NCI-H2196 (cell line): ENCODE measurements at regions not wholly inside any gene's neighbourhood (a gene's known extent, or its start where the extent isn't known, plus 50 kb on each side); places are given as distances from the start of the nearest gene placed in this dataset.

ENCODE experiments used
- DNase-seq: peaks from one replicate; lab custom pipeline; 2025; ENCODE audit not compliant: unreplicated experiment; lab: John Stamatoyannopoulos, UW

DNA sequence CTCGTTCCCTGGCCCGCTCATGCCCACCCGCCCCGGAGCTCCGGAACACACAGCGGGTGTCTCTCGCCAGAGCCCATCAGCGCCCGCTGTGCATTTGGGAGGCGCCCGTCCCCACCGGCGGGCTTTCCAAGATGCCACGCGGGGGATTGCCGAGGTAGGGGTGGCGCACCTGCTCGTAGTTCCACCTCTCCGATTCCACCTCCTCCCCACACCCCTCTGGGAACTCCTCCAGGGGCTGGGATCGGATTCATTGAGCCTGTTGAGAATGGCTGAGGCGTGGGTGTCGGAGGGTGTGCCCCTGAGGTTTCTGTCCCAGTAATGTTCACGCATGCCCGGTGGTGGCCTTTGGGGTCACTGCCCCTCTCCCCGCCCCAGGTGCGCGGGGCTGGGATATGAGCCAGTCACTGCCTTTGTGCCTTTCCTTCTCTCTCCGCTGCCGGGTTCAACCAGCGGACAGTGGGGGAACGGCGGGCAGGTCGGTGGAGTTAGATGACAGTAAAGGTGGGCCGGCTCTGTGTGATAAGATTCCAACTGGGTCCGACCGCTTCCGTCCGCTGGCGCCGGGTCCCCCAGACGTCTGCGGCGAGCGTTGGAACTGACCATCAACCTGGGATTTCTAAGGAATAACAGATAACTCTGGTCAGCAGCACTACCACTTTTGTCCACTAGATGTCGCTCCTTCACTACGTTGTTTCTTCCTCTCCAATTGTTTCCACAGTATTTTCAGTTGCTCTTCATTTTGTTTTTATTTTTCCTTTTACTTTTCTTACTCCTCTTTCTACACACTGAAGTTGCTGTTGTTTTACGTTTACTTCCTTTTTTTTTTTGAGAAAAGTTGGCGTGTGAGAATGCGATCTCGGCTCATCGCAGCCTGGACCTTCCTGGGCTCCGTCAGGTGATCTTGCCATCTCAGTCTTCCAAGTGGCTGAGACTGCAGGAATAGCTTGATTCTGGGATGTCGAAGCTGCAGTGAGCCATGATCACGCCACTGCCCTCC, 178.1 kb upstream of the ALG10B start:
- peak; percentile 60 for DNase-seq

DNA sequence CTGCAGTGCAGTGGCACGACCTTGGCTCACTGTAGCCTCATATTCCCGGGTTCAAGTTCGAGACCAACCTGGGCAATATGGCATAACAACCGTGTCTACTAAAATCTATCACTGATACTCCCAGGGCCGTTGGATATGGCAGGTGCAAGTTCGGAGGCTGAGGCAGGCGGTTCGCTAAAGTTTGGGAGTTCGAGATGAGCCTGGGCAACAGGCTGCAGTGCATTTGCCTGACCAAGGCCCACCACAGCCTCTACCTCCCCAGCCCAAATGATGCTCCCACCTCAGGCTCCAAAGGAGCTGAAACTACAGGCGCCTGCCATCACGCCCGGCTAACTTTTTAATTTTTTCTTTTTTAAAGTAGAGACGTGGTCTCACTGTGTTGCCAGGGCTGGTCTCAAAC, 177.1 kb upstream of the ALG10B start:
- no peak for DNase-seq

DNA sequence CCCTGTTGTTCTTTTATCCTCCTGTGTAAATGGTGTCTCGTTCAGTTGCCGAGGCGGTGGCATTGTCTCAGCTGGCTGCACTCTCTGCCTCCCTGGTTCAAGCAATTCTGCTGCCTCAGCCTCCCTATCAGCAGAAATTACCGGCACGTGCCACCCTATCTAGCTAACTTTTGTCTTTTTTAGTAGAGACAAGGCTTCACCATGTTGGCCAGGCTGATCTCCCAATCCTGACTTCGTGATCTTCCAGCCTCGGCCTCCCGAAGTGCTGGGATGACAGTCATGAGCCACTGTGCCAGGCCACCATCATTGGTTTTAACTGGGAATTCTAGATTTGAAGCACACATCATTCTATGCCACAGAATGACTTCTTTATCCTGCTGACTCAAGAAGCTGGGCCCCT, 175.3 kb upstream of the ALG10B start:
- DNase-seq, result no peak

DNA sequence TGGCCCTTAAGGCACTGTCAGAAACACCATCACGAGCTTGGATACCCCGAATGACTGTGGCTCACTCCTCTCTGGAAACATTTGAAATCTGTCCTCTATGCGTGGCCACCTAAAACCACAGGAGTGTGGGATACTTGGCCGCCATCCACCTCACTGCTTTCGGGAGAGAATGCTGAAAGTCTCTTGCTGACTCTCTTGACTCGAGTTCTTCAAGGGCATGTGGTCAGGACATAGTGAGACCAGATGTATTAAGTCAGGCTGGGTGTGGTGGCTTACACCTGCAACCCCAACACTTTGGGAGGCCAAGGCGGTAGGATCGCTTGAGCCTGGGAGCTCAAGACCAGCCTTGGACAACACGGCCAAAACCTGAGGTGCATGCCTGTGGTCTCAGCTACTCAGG, 174.7 kb upstream of the ALG10B start:
- no peak for DNase-seq

DNA sequence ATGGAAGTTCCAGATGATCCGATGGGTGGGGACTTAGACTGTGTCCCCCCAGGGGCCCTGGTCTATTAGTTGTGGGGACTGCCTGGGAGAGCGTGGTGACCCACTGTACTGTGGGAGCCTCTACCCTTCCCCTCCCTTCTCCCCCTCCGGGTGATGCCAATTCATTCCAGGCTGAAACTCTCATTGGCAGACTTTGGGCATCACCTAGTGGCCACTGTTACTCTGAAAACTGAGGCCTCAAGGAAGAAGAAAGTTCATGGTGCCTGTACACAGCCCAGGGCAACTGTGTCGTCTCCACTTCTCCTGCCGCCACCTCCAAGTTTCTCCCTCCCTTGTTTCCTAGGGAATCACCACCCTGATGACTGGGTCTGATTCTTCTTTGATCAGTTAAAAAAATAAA, 173.6 kb upstream of the ALG10B start:
- DNase-seq, result no peak

DNA sequence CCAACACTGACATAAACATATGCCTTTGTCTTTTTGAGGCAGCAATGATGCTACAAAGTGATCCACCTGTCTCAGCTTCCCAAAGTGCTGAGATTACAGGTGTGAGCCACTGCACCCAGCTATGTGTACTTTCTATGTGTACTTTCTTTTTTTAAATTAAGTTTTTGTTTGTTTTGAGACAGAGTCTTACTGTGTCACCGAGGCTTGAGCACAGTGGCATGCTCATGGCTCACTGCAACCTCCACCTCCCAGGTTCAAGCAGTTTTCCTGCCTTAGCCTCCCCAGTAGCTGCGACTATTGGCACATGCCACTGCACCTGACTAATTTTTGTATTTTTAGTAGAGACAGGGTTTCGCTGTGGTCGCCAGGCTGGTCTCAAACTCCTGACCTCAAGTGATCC, 172.5 kb upstream of the ALG10B start:
- no peak for DNase-seq

DNA sequence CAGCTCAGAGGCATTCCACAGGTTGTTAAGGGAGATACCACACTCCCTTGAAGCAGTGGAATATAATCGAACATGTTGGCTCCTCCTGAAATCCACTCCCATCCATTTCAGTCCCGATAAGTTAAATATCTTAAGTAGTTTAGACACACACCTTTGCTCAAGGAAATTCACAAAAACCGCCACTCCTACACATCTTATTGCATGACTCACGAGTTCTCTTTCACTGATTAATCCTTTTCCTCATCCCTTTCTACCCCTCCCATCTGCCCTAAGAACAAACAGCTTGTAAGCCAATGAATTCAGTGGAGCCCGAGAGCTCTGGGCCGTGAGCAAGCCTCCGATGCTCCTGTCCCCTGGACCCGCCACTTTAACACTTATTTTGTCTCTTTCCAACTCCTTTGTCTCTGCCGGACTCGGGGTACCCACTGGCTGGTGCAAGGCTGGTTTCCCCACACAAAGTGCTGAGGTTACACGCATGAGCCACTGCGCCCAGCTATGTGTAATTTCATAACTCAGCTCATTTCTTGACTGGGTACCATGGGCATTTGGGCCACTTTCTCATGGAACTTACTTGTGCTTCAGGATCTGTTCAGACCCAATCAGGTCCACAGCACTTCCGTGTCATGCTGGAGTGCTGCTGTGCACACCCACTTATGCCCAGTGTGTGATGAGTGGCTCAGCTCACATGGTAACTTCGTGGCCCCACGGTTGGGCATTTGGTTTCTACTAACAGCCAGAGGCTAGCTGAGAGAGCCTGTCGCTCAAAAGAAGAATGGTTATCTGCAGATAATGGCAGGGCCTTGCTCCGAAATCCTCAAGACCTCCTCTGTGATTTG, 171.8 kb upstream of the ALG10B start:
- DNase-seq, result no peak

DNA sequence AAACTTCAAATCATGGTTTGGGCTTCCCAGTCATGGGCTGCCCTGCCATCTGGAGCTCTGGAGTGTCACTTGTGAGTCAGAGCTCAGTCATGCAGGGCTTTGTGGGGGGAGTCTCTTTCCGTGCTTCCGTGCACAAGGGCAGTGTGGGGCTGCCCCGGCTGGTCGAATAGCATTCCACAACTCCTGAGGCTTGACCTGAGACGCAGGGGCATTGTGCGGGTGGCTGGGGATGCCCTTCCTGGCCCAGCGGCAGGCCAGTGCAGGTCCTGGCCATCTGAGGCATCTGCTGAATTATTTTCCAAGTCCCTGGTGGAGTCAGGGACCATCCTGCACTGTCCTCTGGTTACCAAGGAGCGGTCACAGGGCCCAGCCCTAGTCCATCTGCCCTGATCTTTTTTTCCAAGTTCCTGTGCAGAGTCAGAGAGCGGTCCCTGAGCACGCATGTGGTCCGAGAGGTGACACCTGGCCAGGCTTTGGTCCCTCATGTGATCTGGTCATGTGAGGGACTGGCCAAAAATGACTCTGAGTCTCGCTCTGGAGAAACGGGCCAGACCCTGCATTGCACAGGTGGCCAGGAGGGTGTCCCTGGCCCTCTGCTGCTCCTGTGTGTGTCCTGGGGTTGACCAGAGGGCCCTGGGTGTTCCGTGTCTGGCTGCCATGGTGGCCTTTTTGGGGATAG, 167.0 kb upstream of the ALG10B start:
- DNase-seq, result no peak

DNA sequence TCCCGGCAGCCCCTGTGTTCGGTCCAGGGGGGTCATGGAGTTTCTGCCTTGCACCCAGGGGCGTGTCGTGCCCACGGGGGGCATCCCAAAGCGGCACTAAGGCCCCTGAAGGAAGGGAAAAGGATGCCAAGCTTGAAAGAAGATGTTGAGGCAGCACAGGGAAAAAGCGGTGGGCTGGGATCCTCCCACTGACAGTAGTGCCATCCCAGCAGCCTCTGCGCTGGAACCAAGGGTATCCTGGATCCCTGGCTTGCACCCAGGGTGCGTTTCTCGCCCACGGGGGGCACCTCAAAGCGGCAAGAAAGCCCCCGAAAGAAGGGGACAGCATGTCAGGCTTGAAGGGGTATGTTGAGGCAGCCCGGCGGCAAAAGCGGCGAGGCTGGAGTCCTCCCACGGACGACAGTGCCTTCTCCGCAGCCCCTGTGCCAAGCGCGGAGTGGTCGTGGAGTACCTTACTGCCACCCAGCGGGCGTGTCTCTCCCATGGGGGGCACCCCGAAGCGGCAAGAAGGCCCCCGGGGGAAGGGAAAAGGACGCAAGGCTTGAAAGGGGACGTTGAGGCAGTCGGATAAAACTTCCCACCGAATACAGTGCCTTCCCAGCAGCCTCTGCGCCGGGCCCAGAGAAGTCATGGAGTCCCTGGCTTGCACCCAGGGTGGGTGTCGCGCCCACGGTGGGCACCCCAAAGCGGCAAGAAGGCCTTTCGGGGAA, 164.4 kb upstream of the ALG10B start:
- DNase-seq, result no peak

DNA sequence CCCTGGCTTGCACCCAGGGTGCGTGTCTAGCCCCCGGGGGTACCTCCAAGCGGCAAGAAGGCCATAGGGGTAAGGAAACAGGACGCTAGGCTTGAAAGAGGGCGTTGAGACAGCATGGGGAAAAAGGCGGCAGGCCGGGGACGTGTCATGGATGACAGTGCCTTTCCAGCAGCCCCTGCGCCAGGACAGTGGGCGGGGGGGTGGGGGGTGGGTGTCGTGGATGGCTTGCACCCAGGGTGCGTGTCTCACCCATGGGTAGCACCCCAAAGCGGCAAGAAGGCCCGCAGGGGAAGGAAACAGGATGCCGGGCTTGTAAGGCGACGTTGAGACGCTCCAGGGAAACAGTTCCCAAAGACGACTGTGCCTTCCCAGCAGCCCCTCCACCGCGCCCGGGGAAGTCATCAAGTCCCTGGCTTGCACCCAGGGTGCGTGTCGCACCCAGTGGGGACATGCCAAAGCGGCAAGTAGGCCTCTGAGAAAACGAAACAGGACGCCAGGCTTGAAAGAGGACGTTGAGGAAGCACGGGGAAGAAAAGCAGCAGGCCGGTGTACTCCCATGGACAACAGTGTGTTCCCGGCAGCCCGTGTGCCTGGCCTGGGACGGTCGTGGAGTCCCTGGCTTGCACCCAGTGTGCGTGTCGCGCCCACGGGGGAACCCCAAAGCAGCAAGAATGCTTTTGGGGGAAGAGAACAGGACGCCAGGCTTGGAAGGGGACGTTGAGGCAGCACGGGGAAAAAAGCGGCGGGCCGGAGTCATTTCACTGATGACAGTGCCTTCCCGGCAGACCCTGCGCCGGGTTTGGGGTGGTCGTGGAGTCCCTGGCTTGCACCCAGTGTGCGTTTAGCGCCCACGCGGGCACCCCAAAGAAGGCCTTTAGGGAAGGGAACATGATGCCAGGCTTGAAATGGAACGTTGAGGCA, 163.5 kb upstream of the ALG10B start:
- no peak for DNase-seq

DNA sequence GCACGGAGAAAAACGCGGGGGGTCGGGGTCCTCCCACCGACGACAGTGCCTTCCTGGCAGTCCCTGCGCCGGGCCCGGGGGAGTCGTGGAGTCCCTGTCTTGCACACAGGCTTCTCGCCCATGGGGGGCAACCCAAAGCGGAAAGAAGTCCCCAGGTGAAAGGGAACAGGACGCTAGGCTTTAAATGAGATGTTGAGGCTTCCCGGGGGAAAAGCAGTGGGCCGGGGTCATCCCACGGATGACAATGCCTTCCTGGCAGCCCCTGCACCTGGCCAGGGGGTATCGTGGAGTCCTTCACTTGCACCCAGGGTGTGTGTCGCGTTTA, 162.9 kb upstream of the ALG10B start:
- no peak for DNase-seq

DNA sequence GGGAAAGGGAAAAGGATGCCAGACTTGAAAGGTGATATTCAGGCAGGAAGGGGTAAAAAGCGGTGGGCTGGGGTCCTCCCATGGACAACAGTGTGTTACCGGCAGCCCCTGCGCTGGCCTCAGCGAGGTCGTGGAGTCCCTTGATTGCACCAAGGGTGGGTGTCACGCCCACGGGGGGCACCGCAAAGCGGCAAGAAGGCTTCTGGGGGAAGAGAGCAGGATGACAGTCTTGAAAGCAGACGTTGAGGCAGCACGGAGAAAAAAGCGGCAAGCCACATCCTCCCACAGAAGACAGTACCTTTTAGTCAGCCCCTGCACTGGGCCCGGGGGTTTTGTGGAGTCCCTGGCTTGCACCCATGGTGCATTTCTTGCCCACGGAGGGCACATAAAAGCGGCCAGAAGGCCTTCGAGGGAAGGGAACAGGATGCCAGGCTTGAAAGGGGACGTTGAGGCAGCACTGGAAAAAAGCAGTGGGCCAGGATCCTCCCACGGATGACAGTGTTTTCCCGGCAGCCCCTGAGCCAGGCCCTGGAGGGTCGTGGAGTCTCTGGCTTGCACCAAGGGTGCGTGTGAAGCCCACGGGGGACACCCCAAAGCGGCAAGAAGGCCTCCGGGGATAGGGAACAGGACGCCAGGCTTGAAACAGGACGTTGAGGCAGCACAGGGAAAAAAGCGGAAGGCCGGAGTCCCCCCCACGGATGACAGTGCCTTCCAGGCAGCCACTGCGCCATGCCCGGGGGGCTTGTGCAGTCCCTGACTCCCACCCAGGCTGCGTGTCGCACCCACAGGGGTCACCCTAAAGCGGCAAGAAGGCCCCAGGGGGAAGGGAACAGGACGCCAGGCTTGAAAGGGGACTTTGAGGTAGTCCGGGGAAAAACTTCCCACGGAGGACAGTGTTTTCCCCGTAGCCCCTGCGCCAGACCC, 162.2 kb upstream of the ALG10B start:
- no peak for DNase-seq

DNA sequence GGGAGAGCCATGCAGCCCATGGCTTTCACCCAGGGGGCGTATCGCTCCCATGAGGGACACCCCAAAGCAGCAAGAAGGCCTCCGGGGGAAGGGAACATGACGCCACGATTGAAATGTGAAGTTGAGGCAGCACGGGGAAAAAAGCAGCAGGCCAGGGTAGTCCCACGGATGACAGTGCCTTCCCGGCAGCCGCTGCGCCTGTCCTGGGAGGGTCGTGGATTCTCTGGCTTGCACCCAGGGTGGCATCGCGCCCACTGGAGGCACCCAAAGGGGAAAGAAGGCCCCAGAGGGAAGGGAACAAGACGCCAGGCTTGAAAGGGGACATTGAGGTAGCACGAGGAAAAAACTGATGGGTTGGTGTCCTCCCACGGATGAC, 161.6 kb upstream of the ALG10B start:
- DNase-seq, result no peak

DNA sequence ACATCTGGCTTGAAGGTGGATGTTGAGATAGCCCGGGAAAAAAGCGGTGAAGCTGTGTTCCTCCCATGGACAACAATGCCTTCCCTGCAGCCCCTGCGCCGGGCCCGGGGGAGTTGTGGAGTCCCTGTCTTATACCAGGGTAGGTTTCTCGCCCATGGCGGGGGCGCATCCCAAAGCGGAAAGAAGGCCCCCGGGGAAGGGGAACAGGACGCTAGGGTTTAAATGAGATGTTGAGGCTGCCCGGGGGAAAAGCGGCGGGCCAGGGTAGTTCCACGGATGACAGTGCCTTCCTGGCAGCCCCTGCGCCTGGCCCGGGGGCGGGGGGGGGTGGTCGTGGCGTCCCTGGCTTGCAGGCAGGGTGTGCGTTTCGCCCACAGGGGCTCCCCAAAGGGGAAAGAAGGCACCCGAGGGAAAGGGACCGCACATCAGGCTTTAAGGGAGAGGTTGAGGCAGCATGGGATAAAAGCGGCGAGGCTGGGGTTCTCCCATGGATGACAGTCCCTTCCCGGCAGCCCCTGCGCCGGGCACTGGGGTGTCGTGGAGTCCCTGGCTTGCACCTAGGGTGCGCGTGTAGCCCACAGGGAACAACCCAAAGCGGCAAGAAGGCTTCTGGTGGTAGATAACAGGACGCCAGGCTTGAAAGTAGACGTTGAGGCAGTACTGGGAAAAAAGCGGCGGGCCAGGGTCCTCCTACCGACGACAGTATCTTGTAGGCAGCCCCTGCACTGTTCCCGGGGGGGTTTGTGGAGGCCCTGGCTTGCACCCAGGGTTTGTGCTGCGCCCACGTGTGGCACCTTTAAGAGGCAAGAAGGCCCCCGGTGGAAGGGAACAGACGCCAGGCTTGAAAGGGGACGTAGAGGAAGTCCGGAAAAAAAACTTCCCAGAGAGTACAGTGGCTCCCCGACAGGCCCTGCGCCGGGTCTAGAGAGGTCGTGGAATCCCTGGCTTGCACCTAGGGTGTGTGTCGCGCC, 160.8 kb upstream of the ALG10B start:
- DNase-seq, result no peak

DNA sequence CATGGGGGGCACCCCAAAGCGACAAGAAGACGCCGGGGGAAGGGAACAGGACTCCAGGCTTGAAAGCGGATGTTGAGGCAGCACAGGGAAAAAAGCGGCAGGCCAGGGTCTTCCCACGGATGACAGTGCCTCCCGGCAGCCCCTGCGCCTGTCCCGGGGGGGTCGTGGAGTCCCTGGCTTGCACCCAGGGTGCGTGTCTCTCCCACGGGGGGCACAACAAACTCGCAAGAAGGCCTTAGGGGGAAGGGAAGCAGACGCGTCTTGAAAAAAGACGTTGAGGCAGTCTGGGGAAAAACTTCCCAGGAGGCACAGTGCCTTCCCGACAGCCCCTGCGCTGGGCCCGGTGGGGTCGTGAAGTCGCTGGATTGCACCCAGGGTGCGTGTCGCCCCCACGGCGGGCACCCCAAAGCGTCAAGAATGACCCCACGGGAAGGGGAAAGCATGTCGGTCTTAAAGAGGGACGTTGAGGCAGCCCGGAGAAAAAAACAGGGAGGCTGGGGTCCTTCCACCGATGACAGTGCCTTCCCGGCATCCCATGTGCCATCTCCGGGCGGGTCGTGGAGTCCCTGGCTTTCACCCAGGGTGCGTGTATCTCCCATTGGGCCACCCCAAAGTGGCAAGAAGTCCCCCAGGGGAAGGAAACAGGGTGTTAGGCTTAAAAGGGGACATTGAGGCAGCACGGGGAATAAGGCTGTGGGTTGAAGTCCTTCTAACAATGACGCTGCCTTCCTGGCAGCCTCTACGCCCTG, 159.9 kb upstream of the ALG10B start:
- DNase-seq, result no peak

DNA sequence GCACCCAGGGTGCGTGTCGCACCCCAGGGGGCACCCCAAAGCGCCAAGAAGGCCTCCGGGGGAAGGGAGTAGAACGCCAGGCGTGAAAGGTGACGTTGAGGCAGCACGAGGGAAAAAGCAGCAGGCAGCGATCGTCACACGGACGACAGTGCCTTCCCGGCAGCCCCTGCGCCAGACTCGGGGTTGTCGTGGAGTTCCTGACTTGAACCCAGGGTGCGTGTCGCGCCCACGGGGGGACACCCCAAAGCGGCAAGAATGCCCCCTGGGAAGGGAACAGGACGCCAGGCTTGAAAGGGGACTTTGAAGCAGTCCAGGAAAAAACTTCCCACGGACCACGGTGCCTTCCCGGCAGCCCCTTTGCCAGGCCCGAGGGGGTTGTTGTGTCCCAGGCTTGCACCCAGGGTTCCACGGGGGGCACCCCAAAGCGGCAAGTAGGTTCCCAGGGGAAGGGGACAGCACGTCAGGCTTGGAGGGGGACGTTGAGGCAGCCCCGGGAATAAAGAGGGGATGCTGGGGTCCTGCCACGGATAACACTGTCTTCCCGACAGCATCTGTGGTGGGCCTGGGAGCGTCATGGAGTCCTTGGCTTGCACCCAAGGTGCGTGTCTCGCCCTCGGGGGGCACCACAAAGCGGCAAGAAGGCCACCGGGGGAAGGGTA, 159.2 kb upstream of the ALG10B start:
- DNase-seq, result no peak
